ENCODE measurements at regions not wholly inside any gene's neighbourhood (a gene's known extent, or its start where the extent isn't known, plus 50 kb on each side); places are given as distances from the start of the nearest gene placed in this dataset.

GRCh38 chr17:69716556-69716955, 302.1 kb downstream of the MAP2K6 start:
- TF ChIP-seq NONO (IDR thresholded peaks at IDR 0.05) (no peak), NONO (CRISPR knock-in tag; conservative IDR thresholded peaks at IDR 0.05) (no peak), TCF7L2 (IDR thresholded peaks at IDR 0.05; ENCODE audit: low read depth, low read length) (no peak), PRDM15 (CRISPR knock-in tag; IDR thresholded peaks at IDR 0.05) (no peak), TOE1 (CRISPR knock-in tag; IDR thresholded peaks at IDR 0.05) (no peak)

All from HepG2 (cell line).